Suprapubic skin (tissue), 3 donors: ENCODE measurements at regions not wholly inside any gene's neighbourhood (a gene's known extent, or its start where the extent isn't known, plus 50 kb on each side); places are given as distances from the start of the nearest gene placed in this dataset.

Source experiments
- CTCF ChIP-seq, 2 donors: fragments of 200-600 bp in 1 of 2; fragments of 450-650 bp in 1 of 2; sonication (generic) in 1 of 2; IDR thresholded peaks; one replicate each; pipeline ENCODE4 v1.5.1; 2016 to 2019; ENCODE audit warnings: antibody characterized with exemption in 2 of 2, mild to moderate bottlenecking in 1 of 2, moderate library complexity in 1 of 2
- POLR2A ChIP-seq, 2 donors: fragments of 450-650 bp; IDR thresholded peaks; one replicate each; pipeline ENCODE4 v1.6.1; 2017; ENCODE audit warnings: antibody characterized with exemption in 2 of 2, mild to moderate bottlenecking in 2 of 2, moderate library complexity in 2 of 2

DNA sequence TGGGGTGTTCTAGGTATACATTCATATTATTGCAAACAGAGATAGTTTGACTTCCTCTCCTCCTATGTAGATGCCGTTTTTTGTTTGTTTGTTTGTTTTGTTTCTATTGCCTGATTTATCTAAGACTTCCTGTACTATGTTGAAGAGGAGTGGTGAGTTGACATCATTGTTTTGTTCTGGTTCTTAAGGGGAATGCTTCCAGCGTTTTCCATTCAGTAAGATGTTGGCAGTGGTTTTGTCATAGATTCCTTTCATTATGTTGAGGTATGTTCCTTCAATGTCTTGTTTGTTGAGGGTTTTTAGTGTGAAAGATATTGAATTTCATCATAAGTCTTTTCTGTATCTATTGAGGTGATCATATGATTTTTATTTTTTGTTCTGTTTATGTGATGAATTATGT is 401.6 kb upstream of the EPHA5 start:
- TF ChIP-seq CTCF (IDR thresholded peaks at IDR 0.05) (no peak), POLR2A (IDR thresholded peaks at IDR 0.05) (no peak)
